Nephron progenitor cell (in vitro differentiated cells): ENCODE measurements at regions not wholly inside any gene's neighbourhood (a gene's known extent, or its start where the extent isn't known, plus 50 kb on each side); places are given as distances from the start of the nearest gene placed in this dataset.

Experiments
- DNase-seq: peaks from one replicate; pipeline ENCODE4 v3.0.0; 2021
- H3K27ac Mint-ChIP-seq: 2 replicates; pipeline ENCODE4 v1.8.0; 2021; ENCODE audit warnings: mild to moderate bottlenecking, moderate library complexity, mixed read lengths
- H3K27me3 Mint-ChIP-seq: 2 replicates; pipeline ENCODE4 v1.8.0; 2021; ENCODE audit warnings: mild to moderate bottlenecking, low read depth, mixed read lengths; ENCODE audit not compliant: poor library complexity
- H3K36me3 Mint-ChIP-seq: 2 replicates; pipeline ENCODE4 v1.8.0; 2021; ENCODE audit warnings: low read depth, mixed read lengths
- H3K4me1 Mint-ChIP-seq: 2 replicates; pipeline ENCODE4 v1.8.0; 2021; ENCODE audit warnings: mixed read lengths
- H3K4me3 Mint-ChIP-seq: 2 replicates; pipeline ENCODE4 v1.8.0; 2021; ENCODE audit warnings: mild to moderate bottlenecking, moderate library complexity, mixed read lengths
- H3K9me3 Mint-ChIP-seq: 2 replicates; pipeline ENCODE4 v1.8.0; 2021; ENCODE audit warnings: mild to moderate bottlenecking, moderate library complexity, mixed read lengths
- TF ChIP-seq, protein P1 (sequence below): fragments of 200-600 bp; sonication (generic); IDR thresholded peaks from 2 replicates; pipeline ENCODE4 v1.5.0; 2021; ENCODE audit warnings: antibody characterized with exemption

- H3K9me3 Mint-ChIP-seq = peaks cover under 1% of the 10 kb centered on the region
- DNase-seq = no peak
- H3K4me1 Mint-ChIP-seq = peaks cover 61% of the 10 kb centered on the region
- H3K36me3 Mint-ChIP-seq = no peaks in the 10 kb centered on the region
- no peaks in the 10 kb centered on the region for H3K27me3 Mint-ChIP-seq
- TF ChIP-seq, protein P1, sequence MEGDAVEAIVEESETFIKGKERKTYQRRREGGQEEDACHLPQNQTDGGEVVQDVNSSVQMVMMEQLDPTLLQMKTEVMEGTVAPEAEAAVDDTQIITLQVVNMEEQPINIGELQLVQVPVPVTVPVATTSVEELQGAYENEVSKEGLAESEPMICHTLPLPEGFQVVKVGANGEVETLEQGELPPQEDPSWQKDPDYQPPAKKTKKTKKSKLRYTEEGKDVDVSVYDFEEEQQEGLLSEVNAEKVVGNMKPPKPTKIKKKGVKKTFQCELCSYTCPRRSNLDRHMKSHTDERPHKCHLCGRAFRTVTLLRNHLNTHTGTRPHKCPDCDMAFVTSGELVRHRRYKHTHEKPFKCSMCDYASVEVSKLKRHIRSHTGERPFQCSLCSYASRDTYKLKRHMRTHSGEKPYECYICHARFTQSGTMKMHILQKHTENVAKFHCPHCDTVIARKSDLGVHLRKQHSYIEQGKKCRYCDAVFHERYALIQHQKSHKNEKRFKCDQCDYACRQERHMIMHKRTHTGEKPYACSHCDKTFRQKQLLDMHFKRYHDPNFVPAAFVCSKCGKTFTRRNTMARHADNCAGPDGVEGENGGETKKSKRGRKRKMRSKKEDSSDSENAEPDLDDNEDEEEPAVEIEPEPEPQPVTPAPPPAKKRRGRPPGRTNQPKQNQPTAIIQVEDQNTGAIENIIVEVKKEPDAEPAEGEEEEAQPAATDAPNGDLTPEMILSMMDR = no peak
- H3K4me3 Mint-ChIP-seq = no peak overlapping the region
- no peak overlapping the region for H3K27ac Mint-ChIP-seq
These were observed 462.2 kb upstream of the RARB start for GRCh38 chr3:24965706-24966385.

DNA sequence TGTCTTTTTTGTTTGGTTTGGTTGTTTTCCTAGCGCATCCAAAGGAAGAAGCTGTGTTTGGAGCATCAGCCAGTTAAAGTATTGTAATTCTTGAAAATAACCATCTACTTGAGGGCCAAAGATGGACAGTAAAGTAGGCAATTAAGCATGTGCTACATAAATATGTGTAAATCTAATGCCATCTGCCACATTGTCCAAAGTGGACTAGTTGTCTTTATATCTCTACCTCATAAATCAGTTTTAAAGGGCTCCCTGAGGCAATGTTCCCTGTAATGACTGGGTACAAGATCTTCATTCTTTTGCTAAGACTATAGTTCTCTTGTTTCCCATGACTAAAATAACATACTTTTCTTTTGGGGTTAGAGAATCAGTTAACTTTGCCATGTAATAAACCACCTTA is 460.0 kb upstream of the RARB start:
- H3K27me3 Mint-ChIP-seq = peaks cover 3% of the 10 kb centered on the region
- TF ChIP-seq, protein P1 = no peak
- no peaks in the 10 kb centered on the region for H3K36me3 Mint-ChIP-seq
- DNase-seq = no peak
- no peak overlapping the region for H3K4me3 Mint-ChIP-seq
- peaks cover 12% of the 10 kb centered on the region for H3K9me3 Mint-ChIP-seq
- peaks cover 61% of the 10 kb centered on the region for H3K4me1 Mint-ChIP-seq
- H3K27ac Mint-ChIP-seq = no peak overlapping the region

DNA sequence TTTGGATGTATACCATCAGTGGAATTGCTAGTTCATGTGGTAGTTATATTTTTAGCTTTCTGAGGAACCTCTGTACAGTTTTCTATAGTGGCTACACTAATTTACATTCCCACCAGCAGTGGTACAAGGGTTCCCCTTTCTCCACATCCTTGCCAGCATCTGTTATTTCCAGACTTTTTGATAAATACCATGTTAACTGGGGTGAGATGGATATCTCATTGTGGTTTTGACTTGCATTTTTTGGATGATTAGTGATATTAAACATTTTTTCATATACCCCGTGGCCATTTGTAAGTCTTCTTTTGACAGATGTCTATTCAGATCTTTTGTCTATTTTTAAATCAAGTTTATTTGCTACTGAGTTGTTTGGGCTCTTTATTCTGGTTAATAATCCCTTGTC is 455.6 kb upstream of the RARB start:
- H3K9me3 Mint-ChIP-seq = peaks cover 46% of the 10 kb centered on the region
- DNase-seq = no peak
- H3K4me1 Mint-ChIP-seq = peaks cover 19% of the 10 kb centered on the region
- H3K36me3 Mint-ChIP-seq = peaks cover 11% of the 10 kb centered on the region
- TF ChIP-seq, protein P1 = no peak
- H3K4me3 Mint-ChIP-seq = no peak overlapping the region
- no peak overlapping the region for H3K27ac Mint-ChIP-seq
- H3K27me3 Mint-ChIP-seq = peaks cover 10% of the 10 kb centered on the region

DNA sequence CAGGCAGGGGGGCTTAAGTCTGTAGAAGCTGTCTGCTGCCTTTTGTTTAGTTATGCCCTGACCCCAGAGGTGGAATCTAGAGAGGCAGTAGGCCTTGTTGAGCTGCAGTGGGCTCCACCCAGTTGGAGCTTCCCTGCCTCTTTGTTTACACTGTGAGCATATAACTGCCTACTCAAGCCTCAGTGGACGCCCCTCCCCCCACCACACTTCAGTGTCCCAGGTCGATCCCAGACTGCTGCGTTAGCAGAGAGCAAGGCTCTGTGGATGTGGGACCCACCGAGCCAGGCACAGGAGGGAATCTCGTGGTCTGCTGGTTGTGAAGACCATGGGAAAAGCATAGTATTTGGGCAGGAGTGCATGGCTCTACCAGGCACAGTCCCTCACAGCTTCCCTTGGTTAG is 446.8 kb upstream of the RARB start:
- Mint-ChIP-seq H3K27me3 (peaks cover 13% of the 10 kb centered on the region), H3K36me3 (peaks cover 37% of the 10 kb centered on the region), H3K4me3 (no peak overlapping the region), H3K9me3 (peaks cover 63% of the 10 kb centered on the region), H3K4me1 (peaks cover 13% of the 10 kb centered on the region), H3K27ac (no peak overlapping the region)
- TF ChIP-seq, protein P1 = no peak
- DNase-seq = no peak

DNA sequence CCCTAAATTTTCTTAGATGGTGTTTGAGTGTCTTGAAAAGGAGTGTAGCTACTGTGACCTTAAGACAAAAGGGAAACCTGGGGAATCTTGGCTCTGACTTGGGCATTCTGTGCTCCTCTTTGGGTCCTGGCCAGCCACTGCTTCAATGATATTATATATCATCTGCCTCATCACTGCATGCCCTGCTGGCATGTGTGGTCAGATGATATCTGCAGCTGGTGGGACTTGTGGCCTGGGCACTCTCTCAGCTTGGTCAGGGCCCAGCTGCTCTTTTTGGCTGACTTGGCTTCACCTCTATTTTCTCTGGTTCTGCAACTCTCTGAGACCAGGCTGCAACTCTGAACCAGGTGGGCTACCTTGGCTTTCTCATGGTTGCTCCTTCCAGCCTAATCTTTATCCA is 446.1 kb upstream of the RARB start:
- DNase-seq = no peak
- peaks cover 37% of the 10 kb centered on the region for H3K36me3 Mint-ChIP-seq

More for the DNA sequence above, 446.1 kb upstream of the RARB start:
- peaks cover 19% of the 10 kb centered on the region for H3K4me1 Mint-ChIP-seq
- H3K27ac Mint-ChIP-seq = no peak overlapping the region
- H3K9me3 Mint-ChIP-seq = peaks cover 57% of the 10 kb centered on the region
- TF ChIP-seq, protein P1 = no peak
- peaks cover 13% of the 10 kb centered on the region for H3K27me3 Mint-ChIP-seq
- H3K4me3 Mint-ChIP-seq = no peak overlapping the region
